MCF 10A (cell line): ENCODE measurements at regions not wholly inside any gene's neighbourhood (a gene's known extent, or its start where the extent isn't known, plus 50 kb on each side); places are given as distances from the start of the nearest gene placed in this dataset.

ENCODE experiments used
- BruUV-seq: library from RNA; stranded (reverse); fragments of 400-500 nt; replicated peaks from 2 replicates; lab custom pipeline; 2021; lab: Mats Ljungman, UMichigan
- CTCF ChIA-PET: fragments of 300-600 bp; sonication (Branson Sonifier 250); formaldehyde crosslinking; extraction: SDS; loops from one replicate; lab custom pipeline; 2021; ENCODE audit warnings: antibody characterized with exemption, inconsistent platforms; lab: Yijun Ruan, JAX
- POLR2A ChIA-PET: fragments of 300-600, 350-650 bp; sonication (Branson Sonifier 250); formaldehyde crosslinking; extraction: SDS; loops from one replicate; lab custom pipeline; 2020; ENCODE audit warnings: antibody characterized with exemption, inconsistent platforms; lab: Yijun Ruan, JAX
- DNase-seq: peaks from one replicate; pipeline ENCODE4 v3.0.0-alpha.2; 2018; ENCODE audit not compliant: unreplicated experiment
- H3K27ac Mint-ChIP-seq: one replicate; pipeline ENCODE4 v1.8.0; 2022; ENCODE audit warnings: mild to moderate bottlenecking, low read depth, mixed read lengths; ENCODE audit not compliant: unreplicated experiment
- H3K27me3 Mint-ChIP-seq: one replicate; pipeline ENCODE4 v1.8.0; 2022; ENCODE audit warnings: mixed read lengths; ENCODE audit not compliant: insufficient read depth, unreplicated experiment
- H3K36me3 Mint-ChIP-seq: one replicate; pipeline ENCODE4 v1.8.0; 2022; ENCODE audit warnings: mild to moderate bottlenecking, moderate library complexity, mixed read lengths; ENCODE audit not compliant: insufficient read depth, unreplicated experiment
- H3K4me1 Mint-ChIP-seq: one replicate; pipeline ENCODE4 v1.8.0; 2022; ENCODE audit warnings: mixed read lengths; ENCODE audit not compliant: insufficient read depth, unreplicated experiment
- H3K4me3 Mint-ChIP-seq: one replicate; pipeline ENCODE4 v1.8.0; 2022; ENCODE audit warnings: mild to moderate bottlenecking, moderate library complexity, mixed read lengths; ENCODE audit not compliant: unreplicated experiment
- H3K9me3 Mint-ChIP-seq: one replicate; pipeline ENCODE4 v1.8.0; 2022; ENCODE audit warnings: mixed read lengths; ENCODE audit not compliant: unreplicated experiment
- intact Hi-C: fragments of 100-400 bp; cut with micrococcal nuclease; formaldehyde crosslinking; loops from 2 replicates; pipeline ENCODE4 v1.14.1; 2022
- TF ChIP-seq, protein P1 (sequence below): fragments of 200-600 bp; IDR thresholded peaks from one replicate; pipeline ENCODE4 v1.8.0; 2022; ENCODE audit warnings: antibody characterized with exemption, mild to moderate bottlenecking; ENCODE audit not compliant: unreplicated experiment

DNA sequence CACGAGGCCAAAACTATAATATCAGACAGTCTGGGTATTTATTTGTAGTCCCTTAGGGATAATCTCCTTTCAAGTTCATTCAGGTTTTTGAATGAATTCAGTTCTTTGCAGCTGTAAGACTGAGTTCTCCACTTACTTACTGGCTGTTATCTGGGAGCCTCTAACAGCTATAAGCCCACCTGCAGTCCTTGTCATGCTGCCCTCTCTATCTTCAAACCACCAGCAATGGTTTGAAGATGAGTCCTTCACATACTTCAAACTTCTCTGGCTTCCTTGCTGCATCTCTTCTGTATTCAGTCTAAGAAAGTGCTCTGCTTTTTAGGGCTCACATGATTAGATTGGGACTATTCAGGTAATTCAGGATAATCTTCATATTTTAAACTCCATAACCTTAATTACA is 154.5 kb upstream of the STT3B start:
- ChIA-PET CTCF (interaction anchor here (0.6 to 1.0 kb wide), 2 partner anchors 37 to 135 kb away, joined by 3 to 4 read pairs; no protein-coding TSS in a partner anchor), POLR2A (no interaction called here)
- no TSS peak for BruUV-seq
- Mint-ChIP-seq H3K4me3 (no peak overlapping the region), H3K36me3 (no peaks in the 10 kb centered on the region), H3K4me1 (peaks cover 7% of the 10 kb centered on the region), H3K27ac (no peak overlapping the region), H3K27me3 (no peaks in the 10 kb centered on the region), H3K9me3 (no peaks in the 10 kb centered on the region)
- DNase-seq: no peak
- TF ChIP-seq, protein P1, sequence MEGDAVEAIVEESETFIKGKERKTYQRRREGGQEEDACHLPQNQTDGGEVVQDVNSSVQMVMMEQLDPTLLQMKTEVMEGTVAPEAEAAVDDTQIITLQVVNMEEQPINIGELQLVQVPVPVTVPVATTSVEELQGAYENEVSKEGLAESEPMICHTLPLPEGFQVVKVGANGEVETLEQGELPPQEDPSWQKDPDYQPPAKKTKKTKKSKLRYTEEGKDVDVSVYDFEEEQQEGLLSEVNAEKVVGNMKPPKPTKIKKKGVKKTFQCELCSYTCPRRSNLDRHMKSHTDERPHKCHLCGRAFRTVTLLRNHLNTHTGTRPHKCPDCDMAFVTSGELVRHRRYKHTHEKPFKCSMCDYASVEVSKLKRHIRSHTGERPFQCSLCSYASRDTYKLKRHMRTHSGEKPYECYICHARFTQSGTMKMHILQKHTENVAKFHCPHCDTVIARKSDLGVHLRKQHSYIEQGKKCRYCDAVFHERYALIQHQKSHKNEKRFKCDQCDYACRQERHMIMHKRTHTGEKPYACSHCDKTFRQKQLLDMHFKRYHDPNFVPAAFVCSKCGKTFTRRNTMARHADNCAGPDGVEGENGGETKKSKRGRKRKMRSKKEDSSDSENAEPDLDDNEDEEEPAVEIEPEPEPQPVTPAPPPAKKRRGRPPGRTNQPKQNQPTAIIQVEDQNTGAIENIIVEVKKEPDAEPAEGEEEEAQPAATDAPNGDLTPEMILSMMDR: no peak
- intact Hi-C loops: no loop called here

DNA sequence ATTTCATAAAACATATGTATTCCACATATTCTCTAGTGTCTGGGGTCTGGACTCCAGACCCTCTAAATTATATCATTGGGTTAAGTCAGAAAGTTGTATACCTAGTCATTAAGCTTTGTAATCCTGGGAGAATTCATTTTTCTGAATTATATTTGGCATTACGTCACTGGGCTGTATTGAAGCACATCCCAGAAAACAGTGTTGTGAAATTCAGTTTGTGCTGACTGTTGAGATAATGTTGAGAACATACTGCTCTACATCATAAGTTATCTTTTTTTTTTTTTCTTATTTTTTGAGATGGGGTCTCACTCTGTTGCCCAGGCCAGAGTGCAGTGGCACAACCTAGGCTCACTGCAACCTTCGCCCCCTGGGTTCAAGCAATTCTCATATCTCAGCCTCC is 153.1 kb upstream of the STT3B start:
- ChIA-PET POLR2A (interaction anchor here (0.7 kb wide), 1 partner anchor 20 kb away, joined by 5 read pairs; no protein-coding TSS in a partner anchor), CTCF (no interaction called here)
- Mint-ChIP-seq H3K4me1 (peaks cover 7% of the 10 kb centered on the region), H3K4me3 (no peak overlapping the region), H3K27ac (no peak overlapping the region), H3K36me3 (no peaks in the 10 kb centered on the region), H3K9me3 (no peaks in the 10 kb centered on the region), H3K27me3 (no peaks in the 10 kb centered on the region)
- TF ChIP-seq, protein P1: no peak
- intact Hi-C loops: no loop called here
- BruUV-seq: no TSS peak
- no peak for DNase-seq

GRCh38 chr3:31382856-31383255 is 149.9 kb upstream of the STT3B start:
- Mint-ChIP-seq H3K27me3 (no peaks in the 10 kb centered on the region), H3K36me3 (no peaks in the 10 kb centered on the region), H3K27ac (no peak overlapping the region), H3K4me1 (no peaks in the 10 kb centered on the region), H3K4me3 (no peak overlapping the region), H3K9me3 (no peaks in the 10 kb centered on the region)
- no TSS peak for BruUV-seq
- ChIA-PET CTCF (interaction anchor here (0.8 kb wide), 1 partner anchor 150 kb away, joined by 3 read pairs; the partner anchor contains the start of gene STT3B), POLR2A (no interaction called here)
- TF ChIP-seq, protein P1: no peak
- intact Hi-C loops: no loop called here
- peak; percentile 14 for DNase-seq

DNA sequence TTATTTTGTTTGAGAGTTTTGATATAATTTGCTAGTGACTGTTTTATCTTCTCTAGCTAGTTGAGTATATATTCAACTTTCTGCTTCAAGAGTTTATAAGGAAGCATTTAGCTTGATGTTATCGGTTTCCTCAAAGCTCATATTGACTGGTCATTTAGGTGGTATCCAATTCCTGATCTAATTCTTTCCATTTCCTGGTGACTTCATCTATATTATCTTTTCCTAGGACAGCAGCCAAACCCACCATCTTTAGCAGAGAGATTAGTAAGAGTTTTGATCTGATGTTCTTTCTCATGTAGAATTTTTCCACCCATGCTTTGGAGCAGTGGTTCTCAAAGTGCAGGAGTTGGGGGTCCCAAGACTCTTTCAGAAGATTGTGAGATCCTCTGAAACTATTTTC is 148.6 kb upstream of the STT3B start:
- POLR2A ChIA-PET: no interaction called here
- intact Hi-C loops: no loop called here
- CTCF ChIA-PET: interaction anchor here (0.7 to 1.0 kb wide), 3 partner anchors 9 to 1076 kb away, joined by 3 to 4 read pairs (median 4); no protein-coding TSS in a partner anchor
- Mint-ChIP-seq H3K27me3 (no peaks in the 10 kb centered on the region), H3K36me3 (no peaks in the 10 kb centered on the region), H3K9me3 (no peaks in the 10 kb centered on the region), H3K4me3 (no peak overlapping the region), H3K27ac (no peak overlapping the region), H3K4me1 (no peaks in the 10 kb centered on the region)
- TF ChIP-seq, protein P1: no peak
- BruUV-seq: no TSS peak
- DNase-seq: no peak
